HG02571 (cell line): ENCODE measurements at regions not wholly inside any gene's neighbourhood (a gene's known extent, or its start where the extent isn't known, plus 50 kb on each side); places are given as distances from the start of the nearest gene placed in this dataset.
"Not testable (repeated sequence)": the region's sequence is repeated elsewhere in the genome, so short reads cannot be mapped to it uniquely, and the experiment has no call there.

Experiments
- ATAC-seq: cut with Tn5 transposase; IDR thresholded peaks from one replicate; pipeline ENCODE4 v1.9.1; 2021; ENCODE audit warnings: mild to moderate bottlenecking, moderate library complexity; ENCODE audit not compliant: unreplicated experiment

DNA sequence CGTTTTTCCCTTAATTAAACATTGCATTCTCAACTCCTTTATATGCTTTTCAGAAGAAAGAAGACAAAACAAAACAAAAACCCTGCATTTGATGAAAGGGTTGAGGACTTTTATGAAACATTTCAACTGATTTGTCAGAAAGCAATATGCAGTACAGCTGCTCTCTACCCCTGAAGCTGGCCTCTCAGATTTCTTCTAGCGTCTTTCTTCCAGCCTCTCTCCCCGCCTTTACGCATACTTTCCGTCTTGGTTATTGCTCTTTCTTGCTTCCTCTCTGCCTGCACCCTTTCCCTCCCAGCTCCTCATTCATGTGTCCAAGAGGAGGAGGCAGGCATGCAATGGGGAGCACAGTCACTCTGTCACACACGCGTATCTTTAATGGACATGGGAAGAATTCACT lies 91.0 kb upstream of the COL1A2 start:
- ATAC-seq, result no peak

DNA sequence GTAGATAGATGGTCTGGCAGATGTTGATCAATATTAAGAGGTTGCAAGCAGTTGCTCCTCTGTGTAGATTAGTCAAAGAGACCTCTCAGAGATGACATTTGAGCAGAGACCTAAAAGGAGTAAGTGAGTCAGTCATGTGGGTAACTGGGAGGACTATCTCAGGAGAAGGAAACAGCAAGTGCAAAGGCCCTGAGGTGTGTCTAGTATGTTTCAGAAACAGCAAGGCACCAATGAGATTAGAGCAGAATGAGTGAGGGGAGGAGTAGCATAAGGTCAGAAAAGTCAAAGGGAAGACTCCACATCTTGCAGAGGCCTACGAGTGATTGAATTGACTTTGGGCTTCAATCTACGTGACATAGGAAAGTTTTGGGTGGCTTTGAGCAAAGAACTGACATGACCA lies 89.8 kb upstream of the COL1A2 start:
- no peak for ATAC-seq

DNA sequence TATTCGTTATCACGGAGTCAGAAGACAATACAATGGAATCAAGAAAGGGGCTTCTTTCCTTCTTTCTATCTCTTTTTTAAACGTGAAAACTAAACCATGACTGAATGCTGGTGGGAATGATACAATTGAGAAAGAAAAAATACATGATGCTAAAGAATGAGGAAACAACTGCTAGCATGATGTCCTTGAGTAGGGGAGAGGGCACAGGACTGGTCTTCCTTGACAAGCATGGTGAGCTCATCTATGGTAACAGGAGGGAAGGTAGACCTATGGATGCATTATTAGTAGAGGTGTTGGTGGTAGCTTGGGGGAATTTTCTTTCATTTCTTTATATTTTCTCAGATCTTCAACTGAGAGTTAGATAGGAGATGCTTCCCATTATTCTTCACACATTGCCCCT lies 88.9 kb upstream of the COL1A2 start:
- no peak for ATAC-seq

DNA sequence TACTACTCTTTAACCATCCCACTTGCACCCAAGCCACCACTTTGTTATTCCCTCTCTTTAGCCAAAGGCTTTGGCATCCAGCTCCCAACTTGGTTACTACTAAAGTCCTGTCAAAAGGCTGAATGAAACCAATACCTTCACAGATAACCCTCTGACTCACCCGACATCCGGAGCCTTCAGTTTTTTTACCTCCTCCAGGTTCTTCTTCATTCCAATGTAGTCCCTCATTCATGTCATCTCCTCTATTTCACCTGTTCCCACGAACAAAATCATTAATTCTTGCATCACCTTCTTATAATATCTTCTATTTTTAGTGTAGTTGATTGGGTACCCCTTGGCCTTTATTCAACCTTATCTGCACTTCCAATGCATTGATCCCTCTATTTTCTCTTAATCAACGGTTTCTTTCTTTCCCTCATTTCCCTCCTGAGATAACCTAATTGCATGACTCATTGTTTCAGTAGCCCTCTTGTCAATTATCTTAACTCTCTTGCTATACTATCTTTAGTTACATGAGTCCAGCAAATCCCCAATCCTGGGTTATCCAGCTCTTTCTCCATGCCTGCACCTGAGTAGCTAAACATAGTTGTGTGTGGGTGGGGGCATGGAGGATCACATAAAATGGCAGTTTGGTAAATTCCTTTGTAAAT lies 87.2 kb upstream of the COL1A2 start:
- no peak for ATAC-seq

DNA sequence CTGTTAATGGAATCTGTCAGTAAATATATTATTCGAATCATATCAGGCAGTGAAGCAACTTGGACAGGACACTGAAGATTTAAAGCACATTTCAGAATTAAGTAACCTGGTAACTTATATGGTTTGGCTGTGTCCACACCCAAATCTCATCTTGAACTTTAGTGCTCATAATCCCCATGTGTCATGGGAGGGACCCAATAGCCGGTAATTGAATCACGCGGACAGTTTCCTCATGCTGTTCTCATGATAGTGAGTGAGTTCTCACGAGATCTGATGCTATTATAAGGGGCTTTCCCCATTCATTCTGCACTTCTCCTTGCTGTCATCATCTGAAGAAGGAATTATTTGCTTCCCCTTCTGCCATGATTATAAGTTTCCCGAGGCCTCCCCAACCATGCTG lies 83.2 kb upstream of the COL1A2 start:
- no peak for ATAC-seq

DNA sequence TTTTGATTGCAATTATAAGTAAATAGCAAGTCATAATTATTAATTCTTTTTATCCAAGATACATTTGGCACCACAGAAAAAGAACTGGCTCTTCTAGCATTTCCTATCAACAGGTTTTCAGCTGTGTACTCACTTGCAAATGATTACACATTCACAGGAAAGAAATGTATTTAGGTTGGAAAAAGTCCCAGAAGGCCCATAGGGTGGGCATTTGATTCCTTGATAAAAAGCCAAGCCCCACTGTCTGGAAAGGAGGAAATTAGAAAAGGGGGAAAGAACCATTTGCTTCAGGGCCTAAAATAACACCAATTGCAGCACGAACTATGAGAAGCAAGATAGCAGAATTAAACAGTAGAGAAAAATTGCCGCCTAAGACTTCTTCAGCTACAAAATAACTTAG lies 80.8 kb upstream of the COL1A2 start:
- ATAC-seq, result no peak

DNA sequence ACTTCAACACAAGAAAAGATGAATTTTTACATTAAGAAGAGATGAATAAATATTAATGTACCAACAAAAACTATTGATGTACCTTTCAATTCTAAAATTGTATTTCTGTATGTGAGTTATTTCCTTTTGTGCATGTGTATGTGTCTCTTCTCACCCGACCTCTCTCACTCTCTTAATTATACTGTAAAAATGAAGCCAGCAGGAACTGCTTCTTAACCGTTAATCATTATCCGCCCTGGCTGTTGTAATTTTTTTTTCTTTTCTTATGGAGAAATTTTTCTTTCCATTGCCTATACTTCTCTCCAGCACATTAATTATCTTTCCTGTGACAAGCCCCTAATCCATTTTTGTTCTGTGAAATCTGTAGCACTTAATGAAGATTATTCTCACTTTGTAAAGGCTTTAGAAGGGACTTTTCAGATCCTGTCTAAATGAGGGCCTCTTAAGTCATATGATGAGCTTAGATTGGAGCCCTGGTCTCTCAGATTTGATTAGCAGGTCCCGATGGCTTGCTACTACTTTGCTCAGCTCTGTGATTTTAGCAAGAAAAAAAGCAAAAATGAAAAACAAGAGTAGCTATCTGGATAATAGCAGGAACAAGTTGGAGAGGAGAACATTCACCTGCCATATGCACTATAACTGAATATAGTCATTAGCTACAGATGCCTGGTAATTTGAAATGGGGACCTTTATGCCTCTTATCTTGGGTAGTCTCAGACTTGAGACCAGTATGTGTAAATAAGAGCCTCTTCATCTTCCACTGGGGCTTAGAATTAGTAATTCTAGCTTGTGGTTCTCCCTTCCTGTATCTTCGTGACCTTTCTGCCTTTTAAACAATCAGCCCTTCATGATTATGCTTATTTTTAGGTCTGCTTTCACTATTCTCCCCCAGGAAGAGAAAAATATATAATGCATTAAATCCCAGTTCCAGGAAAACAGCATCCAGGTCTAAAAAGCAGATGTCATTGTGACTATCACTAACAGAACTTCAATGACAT lies 80.0 kb upstream of the COL1A2 start:
- ATAC-seq, result no peak

DNA sequence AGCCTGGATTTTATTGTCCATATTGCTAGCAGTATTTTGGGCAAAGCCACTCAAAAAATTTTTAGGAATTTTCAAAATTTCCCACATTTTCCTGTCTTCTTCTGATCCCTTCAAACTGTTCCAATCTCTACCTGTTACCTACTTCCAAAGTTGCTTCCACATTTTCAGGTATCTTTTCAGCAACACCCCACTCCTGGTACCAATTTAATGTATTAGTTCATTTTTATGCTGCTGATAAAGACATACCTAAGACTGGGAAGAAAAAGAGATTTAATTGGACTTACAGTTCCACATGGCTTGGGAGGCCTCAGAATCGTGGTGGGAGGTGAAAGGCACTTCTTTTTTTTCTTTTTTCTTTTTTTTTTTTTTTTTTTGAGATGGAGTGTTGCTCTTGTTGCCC lies 73.6 kb upstream of the COL1A2 start:
- not testable (repeated sequence) for ATAC-seq

DNA sequence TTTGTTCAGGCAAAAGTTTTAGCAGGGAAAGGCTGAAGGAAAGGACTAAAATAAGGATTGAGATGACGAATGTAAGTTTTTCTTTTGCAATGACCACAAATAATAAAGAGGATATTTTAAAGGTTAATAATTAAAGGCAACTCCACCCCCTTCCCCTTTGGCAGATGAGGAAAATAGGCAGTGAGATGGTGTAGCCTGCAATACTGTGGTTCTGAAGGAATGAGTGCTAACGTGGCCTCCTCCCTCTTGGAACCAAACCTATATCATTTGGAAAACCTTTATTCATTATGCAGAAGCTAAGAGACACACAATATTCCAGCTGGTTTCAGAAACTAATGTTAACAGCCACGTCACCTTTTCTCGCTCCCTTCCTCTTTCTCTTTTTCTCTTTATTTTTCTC lies 70.9 kb upstream of the COL1A2 start:
- ATAC-seq, result no peak

DNA sequence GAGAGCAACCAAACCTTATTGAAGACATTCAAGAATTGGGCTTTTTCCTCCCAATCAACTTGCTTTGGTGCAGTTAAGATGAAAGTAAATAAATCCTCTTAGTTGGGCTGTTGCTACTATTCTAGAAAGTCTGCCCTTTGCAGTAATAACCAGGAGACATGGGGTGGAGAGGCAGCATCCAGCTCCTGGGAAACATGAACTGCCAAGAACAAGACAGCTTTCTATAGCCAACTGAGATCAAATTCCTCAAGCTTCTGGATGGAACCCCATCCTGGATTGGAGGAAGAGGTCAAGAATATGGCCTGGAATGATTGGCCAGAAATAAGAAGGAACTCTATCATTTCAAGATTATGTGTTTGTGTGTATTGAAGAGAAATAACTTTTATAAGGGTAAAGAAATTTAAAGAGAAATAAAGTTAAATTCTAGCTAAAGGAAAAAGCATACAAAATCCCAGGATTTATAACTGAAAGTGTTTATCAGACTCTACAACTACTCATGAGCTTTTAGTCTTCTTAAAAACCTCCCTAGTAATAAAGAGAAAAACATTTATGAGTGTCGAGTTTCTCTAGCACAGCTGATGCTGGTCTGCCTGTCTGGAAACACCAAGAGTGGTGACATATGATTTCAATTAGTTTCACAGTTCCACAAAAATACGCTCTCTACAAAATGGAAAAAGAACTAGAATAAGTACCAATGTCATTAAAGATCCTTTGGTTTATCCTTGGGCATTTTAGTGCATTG lies 70.1 kb upstream of the COL1A2 start:
- ATAC-seq, result no peak

DNA sequence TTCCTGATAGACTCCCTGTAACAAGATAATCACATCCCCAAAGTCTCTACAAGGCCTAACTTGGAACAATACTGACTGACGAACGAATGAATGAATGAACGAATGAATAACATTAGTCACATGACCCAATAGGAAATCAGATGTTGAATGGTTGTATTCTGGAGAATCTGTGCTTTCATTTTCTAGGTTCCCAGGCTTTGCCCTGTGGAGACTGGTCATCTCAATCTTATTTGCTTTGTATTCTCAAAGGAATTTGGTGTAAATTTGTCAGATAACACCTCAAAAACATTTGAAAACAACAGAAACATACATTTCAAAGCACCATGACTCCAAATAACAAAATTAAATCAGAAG lies 69.6 kb upstream of the COL1A2 start:
- no peak for ATAC-seq

DNA sequence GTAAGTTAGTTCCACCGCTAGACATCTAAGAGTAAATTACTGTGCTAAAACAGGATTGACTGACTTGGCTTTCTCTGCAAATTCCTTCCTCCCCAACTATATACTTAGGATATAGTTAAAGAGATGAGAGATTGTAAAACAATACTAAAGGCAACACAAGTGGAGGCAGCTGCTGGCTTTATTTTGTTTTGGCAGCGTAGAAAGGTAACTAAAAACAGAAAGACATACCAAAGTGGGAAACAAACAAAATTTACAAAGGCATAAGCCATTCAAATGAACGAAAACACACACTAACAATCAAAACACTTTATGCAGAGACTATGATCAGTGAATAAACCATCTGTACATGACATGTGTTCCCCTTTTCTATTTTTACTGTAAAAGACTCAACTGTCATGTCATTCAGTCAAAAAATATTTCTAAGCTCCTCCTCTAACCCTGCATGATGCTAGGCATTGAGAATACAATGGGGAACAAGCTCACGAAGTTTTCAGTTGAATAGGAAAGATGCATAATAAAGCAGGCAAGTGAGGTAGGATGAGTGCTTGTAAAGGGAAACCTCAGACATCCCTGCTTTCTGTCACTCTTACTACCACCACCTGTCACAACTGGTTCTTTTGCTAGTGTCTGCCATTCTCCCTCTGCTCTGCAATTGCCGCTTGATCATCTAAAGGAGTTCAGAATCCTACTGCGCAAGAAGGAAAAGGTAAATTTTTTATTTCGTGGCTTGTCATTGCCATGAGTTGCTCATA lies 64.2 kb upstream of the COL1A2 start:
- ATAC-seq, result no peak

DNA sequence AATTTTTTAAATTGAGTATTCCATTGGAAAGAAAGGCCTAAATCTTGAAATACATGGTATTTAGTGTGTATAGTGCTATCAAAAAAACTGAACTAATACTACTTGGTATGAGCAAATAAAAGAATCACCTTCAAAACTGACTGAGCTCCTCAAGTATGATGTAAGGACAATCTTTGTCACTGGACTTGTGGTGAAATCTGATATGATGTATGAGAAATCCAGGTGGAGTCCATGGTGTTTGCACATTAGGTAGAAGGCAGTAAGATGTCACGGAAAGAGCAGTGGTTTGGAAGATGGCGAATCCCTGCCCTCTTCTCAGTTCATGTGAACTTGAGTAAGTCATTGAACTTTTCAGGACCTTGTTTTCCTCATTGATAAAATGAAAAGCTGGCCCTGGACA lies 62.1 kb upstream of the COL1A2 start:
- no peak for ATAC-seq

DNA sequence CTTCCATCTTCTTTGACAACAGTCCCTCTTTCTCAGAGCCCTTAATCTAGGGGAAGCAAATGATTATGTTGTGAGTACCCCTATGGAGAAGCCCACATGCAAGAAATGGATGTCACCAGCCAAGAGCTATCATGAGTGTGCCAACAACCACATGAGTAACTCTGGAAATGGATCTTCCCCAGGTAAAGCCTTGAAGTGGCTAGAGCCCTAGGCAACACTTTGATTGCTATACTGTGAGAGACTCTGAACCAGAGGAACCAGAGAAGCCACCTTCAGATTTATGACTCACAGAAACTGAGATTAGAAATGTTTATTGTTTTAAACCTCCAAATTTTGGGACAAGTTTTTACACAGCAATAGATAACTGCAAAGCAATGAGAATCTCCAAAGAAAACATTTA lies 60.9 kb upstream of the COL1A2 start:
- ATAC-seq, result no peak

DNA sequence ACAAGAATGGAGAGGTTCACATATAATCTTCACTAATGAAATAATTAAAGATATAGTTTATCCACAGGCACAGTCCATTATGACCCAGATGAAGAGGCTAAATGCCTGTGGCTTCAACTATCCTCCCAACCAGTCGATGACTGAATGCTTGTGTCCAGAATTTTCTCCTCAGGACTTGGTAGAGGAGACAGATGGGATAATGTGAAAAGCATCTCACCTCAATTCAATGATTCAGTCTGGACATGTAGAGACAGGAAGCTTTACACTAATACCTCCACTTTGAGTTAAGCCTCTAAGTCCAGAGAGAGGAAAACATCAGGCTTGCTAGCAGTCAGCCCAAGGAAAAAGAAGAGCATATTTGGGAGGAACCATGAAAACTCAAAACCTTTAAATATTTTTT lies 59.1 kb upstream of the COL1A2 start:
- ATAC-seq, result no peak

DNA sequence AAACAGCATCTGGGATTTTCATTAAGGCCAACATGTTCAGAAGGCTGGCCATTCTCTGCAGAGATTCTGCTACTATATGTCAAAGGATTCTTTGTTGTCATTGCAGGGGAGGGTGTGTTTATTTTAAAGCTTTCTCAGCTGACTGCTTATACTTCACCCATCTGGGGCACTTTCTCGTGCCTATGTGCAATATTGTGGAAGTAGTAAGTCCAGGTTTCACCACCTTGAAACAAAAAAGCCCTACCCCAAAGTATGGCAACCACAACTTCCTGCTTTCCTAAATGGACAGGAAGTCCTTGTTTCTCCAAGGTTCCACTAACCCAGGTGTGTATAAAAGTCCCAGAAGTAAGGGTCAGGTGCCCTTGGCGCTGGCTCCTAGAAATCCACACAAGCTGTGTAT lies 58.7 kb upstream of the COL1A2 start:
- no peak for ATAC-seq

DNA sequence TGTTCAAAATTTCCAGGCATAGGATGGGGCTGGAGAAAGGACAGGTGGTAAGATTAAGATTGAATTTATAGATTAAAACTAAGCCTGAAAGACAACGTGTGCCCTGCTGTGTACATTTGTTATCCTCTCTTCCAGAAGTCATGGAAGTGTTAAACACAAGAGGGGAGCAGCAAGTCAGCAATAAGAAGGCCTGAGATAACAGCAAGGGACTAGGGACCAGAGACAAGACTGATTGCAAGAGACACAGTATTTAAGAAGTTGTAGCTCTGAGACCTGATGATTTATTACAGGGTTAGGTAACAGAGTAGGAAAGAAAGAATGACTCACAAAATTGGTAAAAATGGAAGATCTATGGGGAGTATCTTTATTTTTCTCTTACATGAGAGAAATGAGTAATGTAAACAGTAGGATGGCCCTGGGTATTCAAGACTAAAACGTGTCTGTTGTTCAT lies 55.7 kb upstream of the COL1A2 start:
- no peak for ATAC-seq

DNA sequence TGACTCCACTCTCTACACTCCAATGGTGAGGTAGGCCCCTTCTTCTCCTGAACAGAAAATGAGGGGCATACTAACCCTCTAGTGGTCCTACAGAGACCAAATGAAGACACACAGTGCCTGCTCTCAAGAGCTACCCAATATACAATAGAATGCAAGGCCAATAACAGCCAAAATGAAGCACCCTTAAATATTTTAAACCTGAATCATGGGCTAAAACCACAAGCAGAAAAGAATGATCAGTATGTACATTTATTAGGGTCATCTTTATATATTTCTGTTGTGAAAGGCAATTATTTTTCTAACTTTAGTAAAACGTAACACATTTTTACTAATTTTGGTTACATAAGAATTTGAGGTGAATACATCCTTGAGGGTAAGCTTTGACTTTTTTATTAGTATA lies 49.9 kb upstream of the COL1A2 start:
- no peak for ATAC-seq
